Testis (tissue), 2 donors: ENCODE measurements at regions not wholly inside any gene's neighbourhood (a gene's known extent, or its start where the extent isn't known, plus 50 kb on each side); places are given as distances from the start of the nearest gene placed in this dataset.

ENCODE experiments used
- CTCF ChIP-seq, 3 experiments: fragments of 450-650 bp in 2 of 3; fragments of 200-600 bp in 1 of 3; sonication (generic) in 1 of 3; IDR thresholded peaks; one replicate each; pipeline ENCODE4 v1.5.1; 2016 to 2019; ENCODE audit warnings: antibody characterized with exemption in 3 of 3, mild to moderate bottlenecking in 2 of 3, moderate library complexity in 1 of 3
- POLR2A ChIP-seq: fragments of 450-650 bp; IDR thresholded peaks from one replicate; pipeline ENCODE4 v1.6.1; 2017; ENCODE audit warnings: antibody characterized with exemption, mild to moderate bottlenecking, moderate library complexity

- TF ChIP-seq CTCF (IDR thresholded peaks at IDR 0.05), result no peak
- no peak for TF ChIP-seq POLR2A
Measured at GRCh38 chr1:82843876-82844275, 1043.1 kb downstream of the ADGRL2 start.
